GM10266 (cell line): ENCODE measurements at regions not wholly inside any gene's neighbourhood (a gene's known extent, or its start where the extent isn't known, plus 50 kb on each side); places are given as distances from the start of the nearest gene placed in this dataset.
A peak's percentile ranks its signal among the peaks of the same experiment; 100 is the strongest.
"Not testable (repeated sequence)": the region's sequence is repeated elsewhere in the genome, so short reads cannot be mapped to it uniquely, and the experiment has no call there.

Experiments used
- DNase-seq: peaks from one replicate; pipeline ENCODE4 v3.0.0; 2012; ENCODE audit errors: extremely low spot score
- CTCF ChIP-seq: IDR thresholded peaks from 2 replicates; pipeline ENCODE4 v1.5.1; 2012; ENCODE audit warnings: mild to moderate bottlenecking, low read depth; ENCODE audit not compliant: control insufficient read depth, insufficient read depth; ENCODE audit errors: missing control alignments

GRCh38 chr11:67877316-67877715 lies 126.6 kb downstream of the UNC93B1 start:
- not testable (repeated sequence) for DNase-seq

DNA sequence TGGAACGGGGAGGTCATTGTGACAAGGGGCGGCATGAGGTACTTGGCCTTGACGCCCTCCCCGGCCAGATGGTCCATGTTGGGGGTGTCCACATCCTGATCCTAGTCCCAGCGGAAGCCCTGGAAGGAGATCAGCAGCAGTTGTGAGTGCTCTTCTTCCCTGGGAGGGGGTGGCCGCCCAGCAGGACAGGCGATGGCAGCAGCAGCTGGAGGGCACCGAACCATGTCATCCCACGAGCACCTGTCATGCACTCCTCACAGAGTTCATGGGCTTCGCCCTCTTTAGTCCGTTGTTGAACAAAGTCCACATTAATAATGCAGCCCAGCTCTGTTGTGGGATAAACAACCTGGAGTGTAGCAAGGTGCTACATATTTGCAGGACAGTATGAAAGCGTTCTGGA lies 130.7 kb downstream of the UNC93B1 start:
- not testable (repeated sequence) for DNase-seq

GRCh38 chr11:67871168-67871567 lies 132.7 kb downstream of the UNC93B1 start:
- DNase-seq, result not testable (repeated sequence)

DNA sequence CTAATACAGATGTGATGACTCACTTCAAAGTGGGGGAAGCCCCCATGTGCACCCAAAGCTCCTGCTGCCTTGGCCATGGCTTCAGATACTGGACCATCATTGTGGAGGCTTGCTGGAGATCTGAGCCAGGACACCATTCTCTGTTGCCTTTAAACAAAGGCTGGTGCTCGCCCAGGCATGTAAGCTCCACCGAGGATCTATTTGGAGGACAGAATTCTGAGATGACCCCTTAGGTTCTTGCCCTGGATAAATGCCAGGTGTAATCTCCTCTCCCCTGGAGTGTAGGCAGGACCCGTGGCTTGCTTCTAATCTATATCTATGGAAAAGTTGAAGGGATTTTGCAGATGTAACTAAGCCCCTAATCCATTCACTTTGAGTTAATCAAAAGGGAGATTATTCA lies 141.0 kb downstream of the UNC93B1 start:
- not testable (repeated sequence) for DNase-seq

DNA sequence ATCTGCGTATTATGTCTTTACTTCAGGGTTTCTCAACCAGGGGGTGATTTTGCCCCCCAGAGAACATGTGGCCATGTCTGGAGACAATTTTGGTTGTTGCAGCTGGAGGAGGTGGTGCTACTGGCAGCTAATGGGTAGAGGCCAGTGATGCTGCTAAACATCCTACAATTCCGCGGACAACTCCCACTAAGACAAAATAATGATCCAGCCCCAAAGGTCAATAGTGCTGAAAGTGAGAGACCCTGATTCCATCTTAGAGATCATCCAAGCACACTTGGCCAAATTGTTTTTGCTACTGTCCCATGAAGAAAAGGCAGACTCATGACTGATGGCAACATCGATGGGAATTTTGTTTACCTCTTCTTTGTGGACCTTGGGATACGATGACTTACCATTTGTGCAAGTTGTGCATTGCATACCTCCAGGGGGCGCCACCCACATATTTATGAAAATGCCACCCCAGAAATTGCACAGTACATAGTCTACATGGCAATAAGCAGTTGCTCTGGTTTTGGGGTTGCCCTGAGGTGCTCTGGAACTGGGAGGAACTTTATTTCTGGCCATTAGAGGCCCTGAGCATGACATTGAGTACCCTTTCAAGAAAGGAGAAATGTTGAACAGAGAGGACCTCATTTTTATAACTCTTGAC lies 144.3 kb downstream of the UNC93B1 start:
- TF ChIP-seq CTCF, result peak; percentile 19
- not testable (repeated sequence) for DNase-seq

DNA sequence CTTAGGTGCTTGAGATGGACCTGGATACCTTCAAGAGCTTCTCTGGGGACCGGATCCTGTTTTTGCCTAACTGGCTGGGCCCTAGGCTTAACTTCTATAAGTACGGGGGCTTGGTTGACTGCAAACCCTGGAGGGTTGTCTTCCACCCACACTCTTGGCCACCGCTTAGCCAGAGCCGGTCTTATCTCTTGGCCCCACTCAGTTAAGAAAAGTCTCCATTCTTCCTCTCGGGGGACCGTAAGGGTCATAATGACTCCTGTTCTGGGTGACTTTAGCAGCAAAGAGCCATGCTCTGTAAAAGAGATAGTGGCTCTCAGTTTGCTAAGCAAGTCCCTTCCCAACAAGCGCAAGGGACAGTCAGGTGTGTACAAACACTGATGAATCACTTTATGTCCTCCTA lies 153.2 kb downstream of the UNC93B1 start:
- not testable (repeated sequence) for DNase-seq

- DNase-seq, result not testable (repeated sequence)
Measured at GRCh38 chr11:67849766-67850165, 154.1 kb downstream of the UNC93B1 start.

GRCh38 chr11:67847896-67848875 lies 155.7 kb downstream of the UNC93B1 start:
- not testable (repeated sequence) for DNase-seq
- peak; percentile 3 for TF ChIP-seq CTCF

GRCh38 chr11:67846303-67846702 lies 157.6 kb downstream of the UNC93B1 start:
- DNase-seq, result not testable (repeated sequence)

GRCh38 chr11:67845296-67845695 lies 158.6 kb downstream of the UNC93B1 start:
- not testable (repeated sequence) for DNase-seq

- not testable (repeated sequence) for DNase-seq
Measured at GRCh38 chr11:67840599-67840998, 163.3 kb downstream of the UNC93B1 start.

- not testable (repeated sequence) for DNase-seq
Measured at GRCh38 chr11:67830152-67830551, 155.7 kb upstream of the ALDH3B2 start.

DNA sequence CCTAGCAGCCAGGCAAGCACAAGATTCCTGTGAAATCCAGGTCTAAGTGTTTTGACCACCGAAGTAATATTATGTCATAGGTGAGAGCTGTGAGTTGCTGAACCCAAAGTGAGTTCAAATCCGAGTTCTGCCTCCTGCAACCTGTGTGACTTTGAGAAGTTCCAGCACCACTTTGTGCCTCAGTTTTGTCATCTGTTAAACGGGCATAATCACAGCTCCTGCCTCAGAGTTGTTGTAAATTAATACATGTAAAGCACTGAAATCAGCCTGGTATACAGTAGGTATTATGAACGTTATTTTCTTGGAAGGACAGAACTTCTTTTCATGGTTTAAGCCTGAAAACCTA lies 152.5 kb upstream of the ALDH3B2 start:
- DNase-seq, result not testable (repeated sequence)

- not testable (repeated sequence) for DNase-seq
Measured at GRCh38 chr11:67826028-67826950, 151.9 kb upstream of the ALDH3B2 start.

DNA sequence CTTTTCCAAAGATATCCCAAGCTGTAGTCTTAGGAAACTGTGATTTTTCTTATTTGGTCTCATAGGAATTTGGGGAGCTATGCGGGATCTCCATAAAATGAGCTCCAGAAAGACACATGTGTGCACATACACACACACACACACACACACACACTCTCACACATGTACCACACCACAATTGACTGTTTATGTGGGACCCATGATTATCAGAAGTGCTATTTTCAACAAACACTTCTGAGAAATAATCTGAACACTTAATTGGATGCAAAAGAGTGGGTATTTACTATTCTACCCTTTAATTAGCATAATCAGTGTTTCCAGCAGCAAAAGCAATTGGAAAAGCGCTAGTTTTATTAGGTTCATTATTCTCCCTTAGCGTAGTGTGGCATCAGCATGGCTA lies 150.4 kb upstream of the ALDH3B2 start:
- DNase-seq, result not testable (repeated sequence)
